Left ventricle myocardium superior (tissue), 1 donor: ENCODE measurements at regions not wholly inside any gene's neighbourhood (a gene's known extent, or its start where the extent isn't known, plus 50 kb on each side); places are given as distances from the start of the nearest gene placed in this dataset.
A peak's percentile ranks its signal among the peaks of the same experiment; 100 is the strongest.

ENCODE experiments used
- ATAC-seq: fragments of 200-7000 bp; cut with Tn5 transposase; one replicate; pipeline ENCODE4 v1.9.1; 2020; ENCODE audit warnings: mild to moderate bottlenecking, moderate library complexity
- DNase-seq: peaks from one replicate; pipeline ENCODE4 v3.0.0-alpha.2; 2020
- intact Hi-C: fragments of 100-400 bp; cut with micrococcal nuclease; formaldehyde crosslinking; loops from one replicate; pipeline ENCODE4 v1.11.0; 2022
- donor health status: DM: no; HTN: yes; CAD: no; lungs with severe emphysema.

DNA sequence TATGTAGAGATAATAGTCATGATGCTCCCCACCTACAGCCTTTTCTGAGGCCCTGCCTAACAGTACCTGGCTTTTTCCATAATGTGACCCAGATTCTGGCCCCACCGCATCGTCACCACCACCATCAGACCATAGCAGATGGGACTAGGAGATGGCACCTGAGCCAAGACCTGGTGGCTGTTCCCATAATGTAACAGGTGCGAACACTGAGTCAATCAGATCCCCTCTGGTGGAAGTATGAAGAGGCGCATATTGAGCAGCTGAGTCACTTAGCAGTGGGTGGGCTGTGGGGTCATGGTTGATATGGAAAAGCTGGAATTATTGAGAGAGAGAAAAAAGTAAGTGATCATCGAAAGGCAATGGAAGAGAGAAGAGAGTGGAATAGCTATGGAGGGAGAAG is 578.0 kb upstream of the CADM1 start:
- intact Hi-C loops: no loop called here
- DNase-seq (no peak), ATAC-seq (no peak)

DNA sequence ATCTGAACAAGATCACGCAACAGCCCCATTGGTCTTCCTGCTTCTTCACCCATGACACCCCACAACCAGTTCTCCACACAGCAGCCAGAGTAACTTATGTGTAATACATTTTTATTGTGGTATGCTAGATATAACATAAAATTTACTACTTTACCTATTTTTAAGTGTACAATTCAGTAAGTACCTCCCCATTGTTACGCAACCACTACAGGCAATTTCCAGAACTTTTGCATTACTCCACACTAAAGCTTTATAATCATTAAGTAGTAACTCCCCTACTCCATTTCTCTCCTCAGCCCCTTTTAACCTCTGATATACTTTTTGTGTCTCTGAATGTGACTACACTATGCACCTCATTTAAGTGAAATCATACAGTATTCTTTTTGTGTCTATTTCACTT is 575.4 kb upstream of the CADM1 start:
- DNase-seq (no peak), ATAC-seq (no peak)
- intact Hi-C loops: no loop called here

DNA sequence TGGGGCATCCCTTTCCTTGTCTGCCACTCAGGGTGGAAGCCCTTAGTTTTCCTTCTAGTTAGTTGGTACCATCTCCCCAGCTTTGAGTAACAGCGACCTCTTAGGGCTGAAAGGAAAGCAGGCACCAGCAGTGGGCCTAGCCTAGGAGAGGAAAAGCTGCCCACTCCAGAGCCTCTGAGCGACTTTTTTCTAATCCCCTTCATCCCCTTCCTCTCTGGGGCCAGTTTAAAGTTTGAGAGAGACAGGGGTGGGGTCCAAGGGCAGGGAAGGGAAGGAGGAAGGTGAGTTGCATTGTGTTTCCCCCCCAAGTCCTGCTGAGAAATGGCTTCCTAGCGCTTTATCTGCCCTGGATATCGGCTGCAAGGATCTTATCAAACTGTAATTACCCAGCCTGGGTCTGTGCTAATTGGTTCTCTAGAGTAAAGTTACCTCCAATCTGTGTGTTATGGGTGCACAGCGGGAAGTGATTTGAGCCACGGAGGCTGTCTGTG is 573.9 kb upstream of the CADM1 start:
- intact Hi-C loops: no loop called here
- ATAC-seq (no peak), DNase-seq (no peak)

DNA sequence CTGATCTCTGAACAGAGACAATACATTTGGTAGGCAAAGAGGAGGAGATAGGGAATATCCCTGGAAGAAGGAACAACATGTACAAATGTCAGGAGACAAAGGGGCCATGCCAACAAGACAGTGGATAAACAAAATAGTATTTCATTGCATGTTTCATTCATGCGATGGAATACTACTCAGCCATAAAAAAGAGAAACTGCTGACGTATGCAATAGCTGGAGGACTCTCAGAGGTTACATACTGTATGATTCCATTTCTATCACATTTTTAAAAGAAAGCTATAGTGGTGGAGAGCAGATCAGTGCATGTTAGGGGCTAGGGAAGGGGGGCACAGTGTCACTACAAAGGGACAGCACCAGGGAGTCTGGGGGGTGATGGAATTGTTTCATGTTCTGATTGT is 572.9 kb upstream of the CADM1 start:
- ATAC-seq: no peak
- intact Hi-C loops: no loop called here
- DNase-seq: no peak

DNA sequence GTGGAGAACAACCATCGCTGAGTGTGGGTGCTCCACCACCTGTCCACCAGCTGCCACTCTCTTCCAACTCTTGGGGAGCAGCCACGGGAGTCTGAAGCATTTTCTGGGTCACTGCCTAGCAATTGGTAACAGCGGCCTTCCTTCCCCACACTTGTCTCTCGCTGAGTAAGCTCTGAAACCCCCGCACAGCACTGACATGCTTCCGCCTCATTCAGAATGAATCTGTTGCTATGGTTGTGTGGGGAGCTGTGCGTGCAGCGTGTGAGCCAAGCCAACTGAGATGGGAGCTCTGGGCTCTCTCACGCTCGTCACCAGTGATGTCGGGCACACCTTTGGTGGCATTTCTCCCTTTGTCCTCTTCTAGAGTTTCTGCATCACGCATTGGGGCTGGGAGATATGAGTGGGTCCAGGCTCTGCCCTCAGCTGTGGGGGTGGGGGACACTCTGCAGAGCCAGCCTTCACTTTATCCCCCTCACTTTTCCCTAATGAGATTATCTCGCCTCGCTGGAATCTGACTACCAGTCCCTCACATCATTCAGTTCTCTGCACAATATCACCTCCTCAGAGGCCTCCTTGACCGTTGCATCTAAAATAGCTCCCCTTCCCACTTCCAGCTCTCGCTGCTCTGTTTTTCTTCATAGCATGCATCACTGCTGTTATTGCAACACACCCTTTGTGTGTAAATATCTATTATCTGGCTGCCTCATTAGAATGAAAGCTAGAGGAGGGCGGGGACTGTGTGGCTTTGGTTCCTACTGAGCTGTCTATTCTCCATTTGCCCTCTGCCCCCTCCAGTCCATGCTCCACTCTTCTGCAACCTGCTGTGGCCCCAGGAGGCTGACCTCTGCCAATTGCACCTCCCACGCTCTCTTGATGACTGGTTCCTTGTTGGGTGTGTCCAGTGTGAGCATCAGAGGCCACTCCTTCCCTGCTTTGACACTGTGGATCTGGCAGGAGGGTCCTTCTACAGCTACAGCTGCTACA is 569.9 kb upstream of the CADM1 start:
- DNase-seq (peak; percentile 51), ATAC-seq (peak; percentile 88)
- intact Hi-C loops: no loop called here

DNA sequence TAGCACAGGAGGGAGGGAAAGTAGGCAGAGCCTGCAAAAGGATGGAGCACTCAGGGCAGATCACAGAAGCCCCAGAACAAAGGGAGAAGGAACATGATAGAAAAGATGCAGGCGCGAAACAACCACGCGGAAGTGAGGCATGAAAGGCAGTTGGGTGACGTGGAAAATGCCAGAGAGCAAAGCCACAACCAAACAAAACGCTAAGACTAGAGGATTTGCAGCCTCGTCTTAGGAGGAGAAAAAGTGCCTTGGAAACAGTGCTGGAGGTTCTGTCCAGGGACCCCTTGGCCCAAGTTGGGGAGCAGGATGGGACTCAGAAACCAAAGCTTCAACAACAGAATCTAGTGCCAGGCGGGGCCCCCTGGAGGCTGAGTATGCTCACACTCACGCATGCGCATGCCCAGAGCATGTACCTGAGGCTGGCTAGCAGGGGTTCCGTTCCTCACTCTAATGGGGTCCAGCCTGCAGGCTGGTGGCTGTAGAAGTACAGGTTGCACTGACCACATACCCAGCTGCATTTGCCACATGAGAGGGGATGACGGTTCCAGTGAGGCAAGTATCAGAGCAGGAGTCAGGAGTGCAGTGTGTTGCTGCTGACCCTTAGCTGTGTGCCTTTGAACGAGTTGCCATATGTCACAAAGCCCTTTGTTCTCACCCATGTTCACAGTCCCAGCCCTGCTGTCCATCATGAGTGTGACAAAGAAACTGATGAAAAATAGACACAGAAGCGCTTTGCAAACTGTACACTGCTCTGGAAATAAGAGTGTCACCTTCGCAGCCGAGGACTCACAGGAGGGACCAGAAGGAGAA is 568.6 kb upstream of the CADM1 start:
- intact Hi-C loops: no loop called here
- ATAC-seq: no peak
- no peak for DNase-seq

DNA sequence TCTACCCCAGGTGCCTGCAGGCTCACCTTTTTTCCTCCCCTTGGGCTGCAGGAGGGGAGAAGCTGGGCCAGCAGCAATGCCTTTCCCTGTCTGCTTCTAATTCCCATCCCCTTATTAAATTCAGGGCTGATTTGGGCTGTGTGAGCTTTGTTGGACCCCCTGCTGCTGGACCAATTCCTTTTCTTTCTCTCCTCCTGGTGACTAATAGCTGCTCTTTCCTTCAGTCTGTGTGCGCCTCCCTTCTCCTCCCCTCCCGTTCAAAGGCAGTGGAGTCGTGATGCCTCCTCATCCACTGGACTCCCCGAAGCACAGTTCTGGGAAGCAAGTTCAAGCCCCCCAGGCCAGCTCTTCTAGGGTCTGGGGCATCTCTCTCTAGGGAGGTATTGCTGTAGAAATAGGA is 567.9 kb upstream of the CADM1 start:
- DNase-seq: no peak
- no peak for ATAC-seq
- intact Hi-C loops: no loop called here

DNA sequence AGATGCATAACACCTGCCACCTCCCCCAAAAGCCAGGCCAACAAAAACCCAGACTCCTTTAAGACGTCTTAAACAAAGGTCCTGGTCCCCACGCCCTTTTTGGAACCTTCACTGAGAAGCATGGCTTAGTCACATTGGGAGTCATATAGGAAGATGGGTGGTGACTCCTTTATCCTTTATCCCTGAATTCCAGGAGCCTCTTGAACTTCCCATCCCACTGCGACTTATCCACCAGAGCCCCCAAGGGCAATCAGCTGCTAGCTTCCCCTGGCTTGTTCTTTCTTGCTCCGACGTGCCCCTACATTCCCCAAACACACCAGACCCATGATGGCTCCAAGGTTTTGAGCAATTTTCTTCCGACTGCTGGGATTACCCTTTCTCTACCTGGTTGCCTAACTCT is 567.0 kb upstream of the CADM1 start:
- intact Hi-C loops: no loop called here
- ATAC-seq: no peak

DNA sequence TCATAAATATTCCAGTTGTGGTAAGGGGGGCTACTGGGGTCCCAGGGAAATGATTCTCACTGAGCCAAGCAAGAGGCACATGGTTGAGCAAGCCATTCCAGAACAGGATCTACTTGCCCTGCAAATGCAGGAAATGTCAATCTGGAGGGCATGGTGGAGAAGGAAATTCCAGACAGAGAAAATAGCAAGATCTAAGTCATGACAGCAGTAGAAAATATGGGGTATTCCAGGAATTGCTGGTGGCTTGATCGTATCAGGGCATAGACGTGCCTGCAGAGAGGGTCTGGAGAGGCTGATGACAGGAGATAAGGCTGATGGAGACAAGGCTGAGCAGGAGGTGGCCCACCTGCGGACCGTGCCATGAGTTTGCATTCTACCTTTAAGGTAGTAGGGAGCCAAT is 566.3 kb upstream of the CADM1 start:
- DNase-seq (no peak), ATAC-seq (no peak)
- intact Hi-C loops: no loop called here

More for the DNA sequence above, 567.0 kb upstream of the CADM1 start:
- DNase-seq: no peak

DNA sequence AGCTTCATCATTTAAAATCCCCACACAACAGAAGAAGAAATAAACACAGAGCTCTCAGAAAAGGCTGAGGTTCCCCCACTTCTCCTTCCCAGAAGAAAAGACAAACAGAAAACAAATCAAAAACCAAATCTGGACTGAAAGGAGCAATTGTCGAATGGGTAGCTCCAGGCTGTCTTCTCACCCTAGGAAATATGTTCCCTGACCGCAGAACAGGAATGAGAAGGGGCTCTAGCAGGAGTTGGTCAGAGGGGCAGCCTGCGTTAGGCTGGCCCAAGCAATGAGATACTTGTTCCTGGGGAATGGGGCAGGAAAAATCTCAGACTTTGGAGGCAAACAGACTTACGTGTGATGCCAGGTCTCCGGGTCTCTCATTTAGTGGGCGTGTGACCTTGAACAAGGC is 562.6 kb upstream of the CADM1 start:
- intact Hi-C loops: no loop called here
- ATAC-seq (no peak), DNase-seq (no peak)

DNA sequence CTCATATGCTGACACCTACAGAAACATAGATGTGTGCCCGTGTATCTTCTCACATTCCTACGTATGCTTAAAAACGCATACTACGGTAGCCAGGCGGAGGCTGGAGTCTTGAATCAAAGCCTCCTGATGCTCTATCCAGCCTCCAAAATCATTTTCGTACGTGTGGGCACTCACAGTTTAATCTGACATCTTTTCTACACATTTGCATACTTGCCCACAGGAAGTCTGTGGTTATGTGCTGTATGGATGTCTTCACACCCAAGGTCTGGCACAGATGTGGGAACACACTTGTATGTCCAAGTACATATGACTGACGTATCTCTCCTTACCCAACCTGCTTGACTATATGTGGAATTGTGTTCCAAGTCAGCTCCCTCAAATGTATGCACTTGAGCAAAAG is 561.8 kb upstream of the CADM1 start:
- no peak for DNase-seq
- ATAC-seq: no peak
- intact Hi-C loops: no loop called here

DNA sequence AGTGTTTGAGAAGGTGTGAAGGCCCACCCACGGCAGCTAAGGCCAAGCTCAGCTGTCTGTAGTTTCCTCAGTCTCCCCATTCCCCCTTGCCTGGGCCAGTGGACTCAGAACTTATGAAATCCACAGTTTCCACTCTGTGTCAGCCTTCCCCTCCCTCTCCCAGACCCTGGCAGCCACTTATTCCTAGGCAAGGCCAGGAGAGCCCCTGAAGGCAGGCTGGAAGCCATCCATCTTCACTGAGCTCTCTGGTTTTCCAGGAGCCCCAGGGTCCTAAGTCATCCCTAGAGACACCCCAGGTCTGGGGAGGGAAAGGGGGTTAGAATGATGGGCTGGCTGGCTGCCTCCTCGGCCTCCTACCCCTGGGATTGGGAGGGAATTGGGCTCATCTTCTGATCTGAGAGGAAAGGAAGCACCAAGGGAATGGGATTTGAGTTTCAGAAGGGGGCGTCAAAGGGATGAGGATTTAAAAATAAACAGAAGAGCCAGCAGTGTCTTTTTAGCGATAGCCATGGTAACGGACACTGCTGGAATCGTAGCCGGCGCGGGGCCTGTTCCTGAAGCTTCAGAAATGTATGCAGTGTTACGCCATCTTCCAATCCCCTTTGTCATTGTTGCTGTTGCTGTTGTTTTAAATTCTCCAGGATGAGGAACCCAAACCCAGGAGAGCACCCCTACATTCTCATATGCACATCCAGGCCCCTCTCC is 561.1 kb upstream of the CADM1 start:
- intact Hi-C loops: no loop called here
- DNase-seq (no peak), ATAC-seq (no peak)

DNA sequence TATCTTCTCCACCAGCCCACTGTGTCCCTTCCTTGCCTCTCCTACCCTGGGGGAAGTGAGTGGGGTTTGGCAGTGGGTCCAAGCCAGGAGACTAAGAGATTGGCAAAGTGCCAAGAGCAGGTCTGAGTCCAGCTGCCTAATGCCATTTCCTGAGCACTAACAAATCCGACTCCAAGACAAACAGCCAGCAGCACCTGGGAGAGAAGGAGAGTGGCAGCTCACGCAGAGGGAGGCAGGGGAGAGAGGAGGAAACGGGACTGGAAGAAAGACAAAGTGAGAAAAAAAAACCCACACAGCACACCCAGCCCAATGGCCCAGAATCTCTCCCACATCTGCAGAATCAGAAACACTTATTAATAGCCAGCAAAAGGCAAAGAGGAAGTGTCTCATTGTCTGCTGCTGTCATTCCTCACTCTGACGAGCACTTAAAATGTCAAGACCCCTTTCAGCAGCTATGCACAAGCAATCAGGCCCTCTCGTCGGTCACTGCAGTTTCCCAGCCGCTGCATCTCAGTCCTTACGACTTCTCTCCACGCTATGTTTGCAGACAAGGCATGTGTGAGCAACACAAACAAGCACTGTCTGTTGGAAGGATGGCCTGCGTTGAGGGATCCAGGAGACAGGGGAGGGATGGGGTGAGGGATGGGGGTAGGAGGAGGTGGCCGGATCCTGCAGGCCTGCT is 558.4 kb upstream of the CADM1 start:
- no peak for DNase-seq
- ATAC-seq: no peak
- intact Hi-C loops: no loop called here

DNA sequence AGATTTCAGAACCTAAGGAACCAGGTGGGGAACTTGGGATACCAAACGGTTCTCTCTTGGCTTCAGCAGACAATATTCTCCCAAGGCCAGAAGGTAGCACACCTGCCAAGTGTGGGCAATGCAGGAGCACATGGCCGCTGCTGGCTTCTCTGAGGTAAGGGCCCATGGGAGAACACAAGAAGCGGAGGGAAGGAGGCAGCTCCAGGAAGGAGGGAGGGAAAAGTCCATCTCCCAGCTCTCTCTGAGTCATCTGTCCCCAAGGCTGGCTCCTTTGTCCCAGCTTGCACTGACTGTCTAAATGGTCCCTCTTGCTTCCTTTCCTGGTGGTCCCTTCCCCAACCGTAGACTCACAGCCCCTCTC is 557.9 kb upstream of the CADM1 start:
- no peak for ATAC-seq
- intact Hi-C loops: no loop called here

DNA sequence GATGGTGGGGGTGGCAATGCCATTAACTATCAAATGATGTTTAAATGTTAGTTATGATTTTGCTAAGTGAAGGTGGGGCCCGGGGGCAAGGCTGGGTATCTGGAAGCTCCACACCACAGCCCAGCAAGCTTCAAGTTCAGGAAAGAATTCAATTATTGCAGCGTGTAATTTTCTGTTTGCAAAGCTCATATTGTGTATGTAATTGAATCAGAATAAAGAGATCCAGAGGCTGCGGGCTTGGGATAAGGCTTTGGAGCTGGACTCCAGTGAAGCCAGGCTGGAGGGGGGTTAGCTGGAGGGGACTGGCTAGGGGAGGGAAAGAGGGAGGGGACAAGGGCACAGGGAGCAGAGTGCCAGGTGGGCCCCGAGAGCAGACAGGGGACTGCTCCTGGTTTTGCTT is 557.1 kb upstream of the CADM1 start:
- intact Hi-C loops: no loop called here
- DNase-seq (no peak), ATAC-seq (no peak)

More for the DNA sequence above, 557.9 kb upstream of the CADM1 start:
- DNase-seq: no peak

DNA sequence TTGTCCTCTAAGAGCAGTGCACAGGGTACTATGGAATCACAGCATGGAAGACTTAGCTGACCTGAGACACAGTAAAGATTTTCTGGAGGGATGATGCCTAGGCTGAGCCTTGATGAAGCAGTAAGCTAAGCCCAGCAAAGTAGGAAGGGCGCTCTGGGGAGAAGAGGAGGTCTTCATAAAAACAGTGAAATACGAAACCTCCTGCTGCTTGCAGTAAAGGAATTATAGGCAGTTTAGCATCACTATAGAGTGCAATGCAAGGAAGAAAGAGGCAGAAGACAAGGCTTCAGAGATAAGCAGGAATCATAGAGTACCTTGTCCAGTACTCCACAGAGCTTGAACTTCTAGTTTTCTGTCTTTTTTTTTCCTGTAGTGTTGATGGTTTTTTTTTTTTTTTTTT is 555.7 kb upstream of the CADM1 start:
- ATAC-seq (no peak), DNase-seq (no peak)
- intact Hi-C loops: no loop called here

DNA sequence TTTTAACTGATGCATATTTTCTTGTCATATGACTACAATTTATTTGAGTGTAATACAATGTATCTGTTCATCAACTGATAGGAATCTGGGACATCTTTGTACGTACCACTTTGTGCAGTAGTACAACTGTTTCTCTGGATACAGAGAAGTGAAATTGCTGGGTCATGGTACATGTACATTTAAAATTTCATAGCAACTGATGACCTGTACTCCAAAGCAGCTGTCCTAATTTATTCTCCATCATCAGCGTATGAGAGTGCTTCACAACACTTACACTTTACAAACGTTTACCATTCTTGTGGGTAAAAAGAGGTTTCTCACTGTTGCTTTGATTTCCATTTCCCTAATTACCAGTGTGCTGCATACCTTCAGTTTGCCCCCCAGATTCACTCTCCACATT is 552.8 kb upstream of the CADM1 start:
- intact Hi-C loops: no loop called here
- ATAC-seq (no peak), DNase-seq (no peak)

DNA sequence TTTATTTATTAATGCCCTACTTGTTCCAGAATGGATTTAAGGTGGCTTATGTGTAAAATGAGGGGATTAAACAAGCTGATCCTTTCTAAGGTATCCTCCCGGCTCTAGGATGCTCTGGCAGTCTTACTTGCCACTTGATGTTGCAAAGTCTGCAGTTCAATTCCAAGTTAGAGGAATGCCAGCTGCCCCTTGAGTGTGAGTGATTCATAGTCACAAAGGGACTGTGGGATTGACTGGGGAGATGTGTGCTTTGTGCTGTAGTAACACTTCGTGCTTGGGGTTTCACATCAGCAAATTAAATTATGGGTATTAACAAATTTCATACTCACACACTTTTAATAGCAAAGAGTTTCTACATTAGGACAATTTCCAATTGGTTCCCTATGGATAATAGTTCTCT is 550.8 kb upstream of the CADM1 start:
- ATAC-seq (no peak), DNase-seq (no peak)
- intact Hi-C loops: no loop called here

DNA sequence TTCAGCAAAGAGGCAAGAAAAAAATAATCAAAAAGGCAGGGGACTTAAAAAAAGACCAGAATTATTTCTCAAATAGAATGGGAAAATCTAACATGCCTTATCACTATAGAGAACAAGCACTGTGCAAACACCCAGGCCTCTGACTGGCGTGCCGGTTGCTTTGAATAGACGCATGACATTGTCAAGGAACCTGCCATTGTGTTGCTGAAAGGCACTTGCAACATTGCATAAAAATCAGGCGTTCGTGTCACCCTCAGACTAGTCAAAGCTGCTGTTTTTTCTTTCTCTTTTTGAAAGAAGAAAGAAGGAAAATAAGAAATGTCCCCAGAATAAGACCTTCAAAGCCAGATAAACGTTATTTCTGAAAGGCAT is 549.3 kb upstream of the CADM1 start:
- ATAC-seq: no peak
- DNase-seq: no peak
- intact Hi-C loops: no loop called here
